ENCODE measurements at regions not wholly inside any gene's neighbourhood (a gene's known extent, or its start where the extent isn't known, plus 50 kb on each side); places are given as distances from the start of the nearest gene placed in this dataset.

DNA sequence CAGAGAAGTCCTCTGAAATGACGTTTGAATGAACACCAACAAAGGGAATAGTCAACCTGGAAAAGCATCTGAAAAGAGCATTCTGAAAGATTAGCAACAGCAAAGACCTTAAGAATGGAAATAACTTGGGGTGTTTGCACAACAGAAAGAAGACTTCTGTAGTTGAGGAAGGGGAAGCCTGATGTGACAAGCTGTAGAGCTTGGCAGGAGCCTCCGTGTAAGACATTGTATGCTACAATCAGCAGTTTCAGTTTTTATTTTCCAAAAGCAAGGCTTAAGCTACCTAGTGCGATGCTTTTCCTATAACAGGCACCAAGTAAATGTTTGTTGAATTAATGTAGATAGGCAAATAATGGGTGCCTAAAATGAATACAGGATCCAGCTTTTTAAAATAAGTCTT is 484.0 kb downstream of the SPRY1 start:
- TF ChIP-seq, protein P1, sequence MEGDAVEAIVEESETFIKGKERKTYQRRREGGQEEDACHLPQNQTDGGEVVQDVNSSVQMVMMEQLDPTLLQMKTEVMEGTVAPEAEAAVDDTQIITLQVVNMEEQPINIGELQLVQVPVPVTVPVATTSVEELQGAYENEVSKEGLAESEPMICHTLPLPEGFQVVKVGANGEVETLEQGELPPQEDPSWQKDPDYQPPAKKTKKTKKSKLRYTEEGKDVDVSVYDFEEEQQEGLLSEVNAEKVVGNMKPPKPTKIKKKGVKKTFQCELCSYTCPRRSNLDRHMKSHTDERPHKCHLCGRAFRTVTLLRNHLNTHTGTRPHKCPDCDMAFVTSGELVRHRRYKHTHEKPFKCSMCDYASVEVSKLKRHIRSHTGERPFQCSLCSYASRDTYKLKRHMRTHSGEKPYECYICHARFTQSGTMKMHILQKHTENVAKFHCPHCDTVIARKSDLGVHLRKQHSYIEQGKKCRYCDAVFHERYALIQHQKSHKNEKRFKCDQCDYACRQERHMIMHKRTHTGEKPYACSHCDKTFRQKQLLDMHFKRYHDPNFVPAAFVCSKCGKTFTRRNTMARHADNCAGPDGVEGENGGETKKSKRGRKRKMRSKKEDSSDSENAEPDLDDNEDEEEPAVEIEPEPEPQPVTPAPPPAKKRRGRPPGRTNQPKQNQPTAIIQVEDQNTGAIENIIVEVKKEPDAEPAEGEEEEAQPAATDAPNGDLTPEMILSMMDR (IDR thresholded peaks at IDR 0.05) = no peak
- TF ChIP-seq ZFX (IDR thresholded peaks at IDR 0.05; ENCODE audit: borderline replicate concordance) = no peak

All from 22Rv1 (cell line).